Neuronal stem cell (in vitro differentiated cells): ENCODE measurements at regions not wholly inside any gene's neighbourhood (a gene's known extent, or its start where the extent isn't known, plus 50 kb on each side); places are given as distances from the start of the nearest gene placed in this dataset.

Source experiments
- DNase-seq: peaks from one replicate; pipeline ENCODE4 v3.0.0-alpha.2; 2013; ENCODE audit warnings: low spot score
- H2AFZ ChIP-seq: one replicate; pipeline ENCODE4 v1.6.1; 2013; ENCODE audit warnings: mild to moderate bottlenecking, low read length, inconsistent platforms
- H2AK5ac ChIP-seq: 2 replicates; pipeline ENCODE4 v1.6.1; 2013; ENCODE audit warnings: low read depth, mild to moderate bottlenecking, inconsistent platforms, low read length, moderate library complexity, mixed read lengths
- H2BK120ac ChIP-seq: 2 replicates; pipeline ENCODE4 v1.6.1; 2013; ENCODE audit warnings: low read depth, mild to moderate bottlenecking, inconsistent platforms, low read length, moderate library complexity, mixed read lengths
- H2BK12ac ChIP-seq: one replicate; pipeline ENCODE4 v1.6.1; 2013; ENCODE audit warnings: low read length, inconsistent platforms
- H2BK15ac ChIP-seq: 2 replicates; pipeline ENCODE4 v1.6.1; 2013; ENCODE audit warnings: mild to moderate bottlenecking, low read length, inconsistent platforms, mixed read lengths
- H2BK5ac ChIP-seq: one replicate; pipeline ENCODE4 v1.6.1; 2013; ENCODE audit warnings: inconsistent platforms, mild to moderate bottlenecking, low read length, moderate library complexity
- H3K14ac ChIP-seq: one replicate; pipeline ENCODE4 v1.6.1; 2013; ENCODE audit warnings: low read length, inconsistent platforms
- H3K18ac ChIP-seq: 2 replicates; pipeline ENCODE4 v1.6.1; 2013; ENCODE audit warnings: low read length, inconsistent platforms
- H3K23ac ChIP-seq: 2 replicates; pipeline ENCODE4 v1.6.1; 2013; ENCODE audit warnings: low read depth, mild to moderate bottlenecking, mixed read lengths, low read length, inconsistent platforms; ENCODE audit not compliant: poor library complexity
- H3K27ac ChIP-seq: replicated peaks from 3 replicates; pipeline ENCODE4 v1.5.1; 2013; ENCODE audit warnings: low read length, inconsistent platforms
- H3K27me3 ChIP-seq, 3 experiments: 2 replicates each; pipeline ENCODE4 v1.6.1; 2013; ENCODE audit warnings: low read length in 3 of 3, mild to moderate bottlenecking in 2 of 3, inconsistent platforms in 1 of 3, low read depth in 1 of 3, mixed read lengths in 1 of 3, moderate library complexity in 1 of 3; ENCODE audit not compliant: control insufficient read depth in 3 of 3, insufficient read depth in 3 of 3
- H3K36me3 ChIP-seq, 2 donors: replicated peaks in 1 of 2; 2 replicates each; pipeline ENCODE4 v1.6.1; 2013; ENCODE audit warnings: low read length in 2 of 2; ENCODE audit not compliant: control insufficient read depth in 2 of 2, insufficient read depth in 2 of 2
- H3K4ac ChIP-seq: 2 replicates; pipeline ENCODE4 v1.6.1; 2013; ENCODE audit warnings: inconsistent platforms, mild to moderate bottlenecking, low read length, moderate library complexity
- H3K4me1 ChIP-seq, 2 donors: 1 replicate in 1 of 2; 2 replicates in 1 of 2; pipeline ENCODE4 v1.6.1; 2013; ENCODE audit warnings: low read length in 2 of 2, low read depth in 1 of 2; ENCODE audit not compliant: control insufficient read depth in 2 of 2, insufficient read depth in 1 of 2
- H3K4me2 ChIP-seq: one replicate; pipeline ENCODE4 v1.6.1; 2013; ENCODE audit warnings: mild to moderate bottlenecking, low read length, inconsistent platforms; ENCODE audit not compliant: insufficient read depth, poor library complexity, severe bottlenecking
- H3K4me3 ChIP-seq, 2 donors: 2 replicates each; pipeline ENCODE4 v1.5.1; 2013; ENCODE audit warnings: low read length in 2 of 2, mild to moderate bottlenecking in 2 of 2, inconsistent platforms in 1 of 2, moderate library complexity in 1 of 2
- H3K79me1 ChIP-seq: one replicate; pipeline ENCODE4 v1.6.1; 2013; ENCODE audit warnings: low read depth, mild to moderate bottlenecking, inconsistent platforms, low read length, moderate library complexity
- H3K9ac ChIP-seq: one replicate; pipeline ENCODE4 v1.6.1; 2013; ENCODE audit warnings: mild to moderate bottlenecking, low read depth, low read length, inconsistent platforms; ENCODE audit not compliant: poor library complexity
- H3K9me3 ChIP-seq, 2 donors: replicated peaks in 1 of 2; 2 replicates each; pipeline versions ENCODE3 to v1.6.1; 2013; ENCODE audit warnings: low read length in 2 of 2, mild to moderate bottlenecking in 2 of 2, inconsistent platforms in 1 of 2, low read depth in 1 of 2, mixed read lengths in 1 of 2, moderate library complexity in 1 of 2; ENCODE audit not compliant: control insufficient read depth in 2 of 2, insufficient read depth in 1 of 2
- H4K8ac ChIP-seq: one replicate; pipeline ENCODE4 v1.6.1; 2013; ENCODE audit warnings: low read depth, mild to moderate bottlenecking, inconsistent platforms, low read length, moderate library complexity
- H4K91ac ChIP-seq: one replicate; pipeline ENCODE4 v1.6.1; 2013; ENCODE audit warnings: low read length, low read depth, mild to moderate bottlenecking, inconsistent platforms; ENCODE audit not compliant: poor library complexity
- WGBS, 2 donors: extraction: QIAGEN DNeasy Blood & Tissue Kit; methylation state at CpG; one replicate each; pipeline ENCODE4 v1.1.7; 2013; ENCODE audit warnings: missing lambda C conversion rate in 2 of 2, mixed read lengths in 1 of 2; ENCODE audit not compliant: insufficient read length in 2 of 2, insufficient replicate concordance in 1 of 2; ENCODE audit errors: extremely low coverage in 2 of 2; 5-methylcytosine and 5-hydroxymethylcytosine counted together

- Histone ChIP-seq H3K79me1 (no peaks in the 10 kb centered on the region), H3K27me3 (no peaks in the 10 kb centered on the region), H3K14ac (no peak overlapping the region), H3K4ac (no peak overlapping the region), H3K9me3 (no peaks in the 10 kb centered on the region), H3K4me1 (no peaks in the 10 kb centered on the region), H2AK5ac (no peak overlapping the region), H2BK15ac (no peak overlapping the region), H2AFZ (no peak overlapping the region), H2BK5ac (no peak overlapping the region), H4K91ac (no peak overlapping the region), H3K9ac (no peak overlapping the region), H2BK120ac (no peak overlapping the region), H3K4me3 (no peak overlapping the region), H4K8ac (no peak overlapping the region), H3K23ac (no peak overlapping the region), H3K4me2 (no peak overlapping the region), H2BK12ac (no peak overlapping the region), H3K36me3 (no peaks in the 10 kb centered on the region), H3K18ac (no peak overlapping the region), H3K27ac (no peak overlapping the region)
- DNase-seq: no peak
These were observed 2280.4 kb upstream of the PCDH20 start for GRCh38 chr13:63696055-63696454.

GRCh38 chr13:63693696-63694095, 2278.0 kb upstream of the PCDH20 start:
- H3K36me3 ChIP-seq: no peaks in the 10 kb centered on the region
- H2BK15ac ChIP-seq: no peak overlapping the region
- no peak overlapping the region for H2BK5ac ChIP-seq
- no peaks in the 10 kb centered on the region for H3K79me1 ChIP-seq
- no peak for DNase-seq
- no peaks in the 10 kb centered on the region for H3K4me1 ChIP-seq
- H2BK12ac ChIP-seq: no peak overlapping the region
- no peaks in the 10 kb centered on the region for H3K9me3 ChIP-seq
- H3K27ac ChIP-seq: no peak overlapping the region
- H3K4ac ChIP-seq: no peak overlapping the region
- H3K4me2 ChIP-seq: no peak overlapping the region
- H3K23ac ChIP-seq: no peak overlapping the region
- no peak overlapping the region for H2AFZ ChIP-seq
- no peak overlapping the region for H4K91ac ChIP-seq
- no peak overlapping the region for H3K9ac ChIP-seq
- H2BK120ac ChIP-seq: no peak overlapping the region
- H4K8ac ChIP-seq: no peak overlapping the region
- no CpG with 5 or more reads among the region's 15 CpGs for WGBS, 2 donors
- no peaks in the 10 kb centered on the region for H3K27me3 ChIP-seq
- H3K4me3 ChIP-seq: no peak overlapping the region
- H3K18ac ChIP-seq: peak overlapping the region; percentile 71
- H2AK5ac ChIP-seq: no peak overlapping the region
- no peak overlapping the region for H3K14ac ChIP-seq

DNA sequence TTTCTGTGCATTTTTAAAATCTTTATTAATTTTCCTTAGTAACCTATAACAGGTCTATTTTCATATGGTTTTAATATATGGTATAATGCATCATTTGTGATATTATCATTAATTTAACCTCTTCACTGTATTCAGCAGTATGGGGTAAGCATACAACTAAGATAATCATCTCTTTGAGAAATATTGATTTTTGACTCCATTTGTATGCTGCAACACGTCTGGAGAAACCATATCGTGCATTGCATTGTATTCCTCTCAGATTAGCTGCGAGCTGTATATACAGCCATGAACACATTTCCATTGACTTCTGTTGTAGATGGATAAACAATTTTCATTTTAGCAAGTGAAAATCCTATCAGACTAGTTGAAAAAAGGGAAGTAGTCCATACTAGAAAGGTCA, 2275.8 kb upstream of the PCDH20 start:
- no peak overlapping the region for H2BK15ac ChIP-seq
- no peak overlapping the region for H3K14ac ChIP-seq
- H2AK5ac ChIP-seq: no peak overlapping the region
- no peak overlapping the region for H3K27ac ChIP-seq
- H3K9me3 ChIP-seq: no peaks in the 10 kb centered on the region
- no peak overlapping the region for H3K9ac ChIP-seq
- no peak overlapping the region for H4K8ac ChIP-seq
- no peak overlapping the region for H3K4me2 ChIP-seq
- no peaks in the 10 kb centered on the region for H3K4me1 ChIP-seq
- H3K4ac ChIP-seq: no peak overlapping the region
- no peaks in the 10 kb centered on the region for H3K27me3 ChIP-seq
- no peak for DNase-seq
- H2BK120ac ChIP-seq: no peak overlapping the region
- no CpG with 5 or more reads among the region's 3 CpGs for WGBS, 2 donors
- H3K23ac ChIP-seq: no peak overlapping the region
- H2BK12ac ChIP-seq: no peak overlapping the region
- no peak overlapping the region for H2AFZ ChIP-seq
- no peak overlapping the region for H3K18ac ChIP-seq
- H4K91ac ChIP-seq: no peak overlapping the region
- no peaks in the 10 kb centered on the region for H3K36me3 ChIP-seq
- peaks cover 2% of the 10 kb centered on the region for H3K79me1 ChIP-seq
- no peak overlapping the region for H3K4me3 ChIP-seq
- H2BK5ac ChIP-seq: no peak overlapping the region

GRCh38 chr13:63690672-63691071, 2275.0 kb upstream of the PCDH20 start:
- no peak overlapping the region for H3K4me3 ChIP-seq
- no peak overlapping the region for H4K8ac ChIP-seq
- H3K4ac ChIP-seq: no peak overlapping the region
- H3K9ac ChIP-seq: no peak overlapping the region
- no peak overlapping the region for H3K18ac ChIP-seq
- H2BK5ac ChIP-seq: no peak overlapping the region
- no peak overlapping the region for H3K23ac ChIP-seq
- H2AFZ ChIP-seq: peak overlapping the region; percentile 19
- H3K27ac ChIP-seq: no peak overlapping the region
- H2BK120ac ChIP-seq: no peak overlapping the region
- H3K36me3 ChIP-seq: no peaks in the 10 kb centered on the region
- H3K27me3 ChIP-seq: no peaks in the 10 kb centered on the region
- H3K4me2 ChIP-seq: no peak overlapping the region
- H2BK12ac ChIP-seq: no peak overlapping the region
- H3K9me3 ChIP-seq: no peaks in the 10 kb centered on the region
- peaks cover 2% of the 10 kb centered on the region for H3K79me1 ChIP-seq
- H2AK5ac ChIP-seq: no peak overlapping the region
- no peak overlapping the region for H2BK15ac ChIP-seq
- H4K91ac ChIP-seq: no peak overlapping the region
- WGBS, 2 donors: no CpG with 5 or more reads among the region's 5 CpGs
- H3K4me1 ChIP-seq: no peaks in the 10 kb centered on the region
- H3K14ac ChIP-seq: no peak overlapping the region
- DNase-seq: no peak
